ENCODE measurements at regions not wholly inside any gene's neighbourhood (a gene's known extent, or its start where the extent isn't known, plus 50 kb on each side); places are given as distances from the start of the nearest gene placed in this dataset.

GRCh38 chr2:168340931-168341330, 93.5 kb upstream of the STK39 start:
- CTCF ChIA-PET, result interaction anchor here (0.6 to 0.9 kb wide), 2 partner anchors 153 to 365 kb away, joined by 3 to 4 read pairs; no protein-coding TSS in a partner anchor

GRCh38 chr2:168343586-168343985, 96.2 kb upstream of the STK39 start:
- CTCF ChIA-PET, result interaction anchor here (1.2 kb wide), 1 partner anchor 13 kb away, joined by 4 read pairs; no protein-coding TSS in a partner anchor
- H3K27ac ChIP-seq (ENCODE audit: extremely low read depth, low read depth, low read length), result no peak overlapping the region
- POLR2A ChIA-PET, result no interaction called here
- H3K36me3 ChIP-seq (ENCODE audit: control insufficient read depth in 2 of 2, insufficient read depth in 1 of 2, low read length in 2 of 2), result no peaks in the 10 kb centered on the region
- H3K9me3 ChIP-seq (ENCODE audit: control insufficient read depth, insufficient read depth, low read depth, low read length), result no peaks in the 10 kb centered on the region
- H3K4me3 ChIP-seq (ENCODE audit: low read depth, low read length), result no peak overlapping the region
- no peaks in the 10 kb centered on the region for H3K4me1 ChIP-seq (ENCODE audit: control insufficient read depth, insufficient read depth, low read length)
- no peak for TF ChIP-seq ZNF645 (tag by site-specific recombination; IDR thresholded peaks at IDR 0.05)
- no peak for TF ChIP-seq ZBTB10 (tag by site-specific recombination; IDR thresholded peaks at IDR 0.05)
- no peak for TF ChIP-seq ZNF274 (IDR thresholded peaks at IDR 0.05; ENCODE audit: low read length)
- no peak for TF ChIP-seq ZNF274 (tag by site-specific recombination; IDR thresholded peaks at IDR 0.05; ENCODE audit: borderline replicate concordance)
- TF ChIP-seq ZNF658 (tag by site-specific recombination; IDR thresholded peaks at IDR 0.05), result no peak
- no peak for TF ChIP-seq ZNF473 (tag by site-specific recombination; IDR thresholded peaks at IDR 0.05)
- TF ChIP-seq ZNF704 (tag by site-specific recombination; IDR thresholded peaks at IDR 0.05), result no peak
- TF ChIP-seq ZIC2 (tag by site-specific recombination; IDR thresholded peaks at IDR 0.05), result no peak
- no peak for TF ChIP-seq ZNF148 (tag by site-specific recombination; IDR thresholded peaks at IDR 0.05; ENCODE audit: borderline replicate concordance)
- no peak for TF ChIP-seq ZNF776 (tag by site-specific recombination; IDR thresholded peaks at IDR 0.05; ENCODE audit: borderline replicate concordance)
- no peak for TF ChIP-seq ZNF223 (tag by site-specific recombination; IDR thresholded peaks at IDR 0.05)
- TF ChIP-seq ZSCAN4 (tag by site-specific recombination; IDR thresholded peaks at IDR 0.05), result no peak
- TF ChIP-seq ZNF513 (tag by site-specific recombination; IDR thresholded peaks at IDR 0.05), result no peak

More at GRCh38 chr2:168340931-168341330, 93.5 kb upstream of the STK39 start:
- Histone ChIP-seq H3K4me1 (ENCODE audit: control insufficient read depth, insufficient read depth, low read length) (no peaks in the 10 kb centered on the region), H3K27ac (ENCODE audit: extremely low read depth, low read depth, low read length) (no peak overlapping the region), H3K9me3 (ENCODE audit: control insufficient read depth, insufficient read depth, low read depth, low read length) (no peaks in the 10 kb centered on the region), H3K4me3 (ENCODE audit: low read depth, low read length) (no peak overlapping the region), H3K36me3 (ENCODE audit: control insufficient read depth in 2 of 2, insufficient read depth in 1 of 2, low read length in 2 of 2) (no peaks in the 10 kb centered on the region)
- POLR2A ChIA-PET, result no interaction called here
- TF ChIP-seq ZNF155 (tag by site-specific recombination; IDR thresholded peaks at IDR 0.05) (no peak), ZNF175 (tag by site-specific recombination; IDR thresholded peaks at IDR 0.05) (no peak), ZNF692 (tag by site-specific recombination; IDR thresholded peaks at IDR 0.05) (no peak), MYNN (tag by site-specific recombination; IDR thresholded peaks at IDR 0.05; ENCODE audit: borderline replicate concordance) (no peak), ZNF19 (tag by site-specific recombination; IDR thresholded peaks at IDR 0.05; ENCODE audit: low read depth) (no peak), KLF17 (tag by site-specific recombination; IDR thresholded peaks at IDR 0.05) (no peak), OVOL3 (tag by site-specific recombination; IDR thresholded peaks at IDR 0.05) (no peak), ZNF600 (tag by site-specific recombination; IDR thresholded peaks at IDR 0.05) (no peak), ZNF157 (tag by site-specific recombination; IDR thresholded peaks at IDR 0.05) (no peak), ZNF776 (tag by site-specific recombination; IDR thresholded peaks at IDR 0.05; ENCODE audit: borderline replicate concordance) (no peak), ZNF530 (tag by site-specific recombination; IDR thresholded peaks at IDR 0.05; ENCODE audit: low read depth) (no peak), OSR2 (tag by site-specific recombination; IDR thresholded peaks at IDR 0.05) (no peak), ZNF548 (tag by site-specific recombination; IDR thresholded peaks at IDR 0.05) (no peak), ZNF423 (tag by site-specific recombination; IDR thresholded peaks at IDR 0.05) (no peak), ZNF664 (tag by site-specific recombination; IDR thresholded peaks at IDR 0.05) (no peak)

All from HEK293 (cell line).